LNCAP (cell line): ENCODE measurements at regions not wholly inside any gene's neighbourhood (a gene's known extent, or its start where the extent isn't known, plus 50 kb on each side); places are given as distances from the start of the nearest gene placed in this dataset.

Experiments
- CTCF ChIP-seq: fragments of 450-650 bp; IDR thresholded peaks from 2 replicates; pipeline ENCODE4 v1.5.1; 2017; ENCODE audit warnings: mild to moderate bottlenecking

GRCh38 chr3:20400686-20401085, 214.7 kb upstream of the SGO1 start:
- no peak for TF ChIP-seq CTCF

GRCh38 chr3:20400281-20400680, 214.3 kb upstream of the SGO1 start:
- no peak for TF ChIP-seq CTCF

GRCh38 chr3:20396335-20396734, 210.3 kb upstream of the SGO1 start:
- no peak for TF ChIP-seq CTCF

GRCh38 chr3:20395692-20396091, 209.7 kb upstream of the SGO1 start:
- TF ChIP-seq CTCF = no peak

- no peak for TF ChIP-seq CTCF
Observed at GRCh38 chr3:20394243-20394642, 208.2 kb upstream of the SGO1 start.

- TF ChIP-seq CTCF = no peak
Observed at GRCh38 chr3:20391644-20392043, 205.6 kb upstream of the SGO1 start.

- no peak for TF ChIP-seq CTCF
Observed at GRCh38 chr3:20388971-20389370, 203.0 kb upstream of the SGO1 start.

- no peak for TF ChIP-seq CTCF
Observed at GRCh38 chr3:20380295-20380694, 194.3 kb upstream of the SGO1 start.
